AG09309 (cell line): ENCODE measurements at regions not wholly inside any gene's neighbourhood (a gene's known extent, or its start where the extent isn't known, plus 50 kb on each side); places are given as distances from the start of the nearest gene placed in this dataset.

Experiments
- DNase-seq: peaks from one replicate; pipeline ENCODE4 v3.0.0-alpha.2; 2010; ENCODE audit warnings: low read depth
- H3K4me3 ChIP-seq: 2 replicates; pipeline ENCODE4 v1.5.1; 2011; ENCODE audit warnings: mild to moderate bottlenecking, low read depth, low read length, moderate library complexity; ENCODE audit not compliant: control insufficient read depth
- TF ChIP-seq, protein P1 (sequence below): IDR thresholded peaks from 2 replicates; pipeline ENCODE4 v1.5.1; 2011; ENCODE audit warnings: mild to moderate bottlenecking, low read depth, low read length, inconsistent platforms; ENCODE audit not compliant: insufficient read depth, control insufficient read depth; ENCODE audit errors: missing control alignments

DNA sequence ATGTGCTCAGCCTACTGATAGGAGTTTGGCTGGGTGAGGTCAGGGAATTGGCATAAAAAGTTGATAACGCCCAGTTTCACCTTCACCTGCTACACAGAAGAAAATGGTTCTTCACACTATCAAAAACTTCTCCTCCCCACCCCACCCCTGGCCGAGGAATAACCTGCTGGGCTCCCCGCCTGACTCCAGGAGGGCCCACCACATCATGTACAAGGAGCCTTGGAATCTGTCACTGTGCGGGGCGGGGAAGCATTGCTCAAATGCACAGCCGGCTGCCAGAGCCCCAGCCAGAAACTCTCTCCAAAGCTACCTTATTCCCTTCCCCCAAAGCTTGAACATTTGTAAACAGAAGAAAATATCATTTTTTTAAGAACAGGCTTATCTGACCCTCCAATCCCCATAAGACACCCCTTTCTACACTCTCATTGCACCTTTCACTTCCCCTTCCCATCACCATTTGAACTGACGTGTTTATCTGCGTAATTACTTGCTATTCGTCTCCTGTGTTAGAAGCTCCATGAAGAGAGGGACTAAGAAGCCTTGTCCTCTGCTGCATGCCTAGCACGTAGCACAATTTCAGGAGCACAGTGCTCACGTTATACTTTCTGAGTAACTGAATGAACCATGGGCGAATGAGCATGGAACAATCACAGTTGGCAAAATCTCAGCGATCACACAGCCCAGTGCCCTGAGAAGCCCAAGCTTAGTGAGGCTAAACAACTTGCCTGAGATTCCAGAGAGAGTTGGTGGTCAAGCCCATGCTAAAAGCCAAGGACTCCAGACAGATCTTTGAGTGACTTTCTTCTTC, 82.9 kb downstream of the HES1 start:
- H3K4me3 ChIP-seq, result no peak overlapping the region
- no peak for DNase-seq
- TF ChIP-seq, protein P1, sequence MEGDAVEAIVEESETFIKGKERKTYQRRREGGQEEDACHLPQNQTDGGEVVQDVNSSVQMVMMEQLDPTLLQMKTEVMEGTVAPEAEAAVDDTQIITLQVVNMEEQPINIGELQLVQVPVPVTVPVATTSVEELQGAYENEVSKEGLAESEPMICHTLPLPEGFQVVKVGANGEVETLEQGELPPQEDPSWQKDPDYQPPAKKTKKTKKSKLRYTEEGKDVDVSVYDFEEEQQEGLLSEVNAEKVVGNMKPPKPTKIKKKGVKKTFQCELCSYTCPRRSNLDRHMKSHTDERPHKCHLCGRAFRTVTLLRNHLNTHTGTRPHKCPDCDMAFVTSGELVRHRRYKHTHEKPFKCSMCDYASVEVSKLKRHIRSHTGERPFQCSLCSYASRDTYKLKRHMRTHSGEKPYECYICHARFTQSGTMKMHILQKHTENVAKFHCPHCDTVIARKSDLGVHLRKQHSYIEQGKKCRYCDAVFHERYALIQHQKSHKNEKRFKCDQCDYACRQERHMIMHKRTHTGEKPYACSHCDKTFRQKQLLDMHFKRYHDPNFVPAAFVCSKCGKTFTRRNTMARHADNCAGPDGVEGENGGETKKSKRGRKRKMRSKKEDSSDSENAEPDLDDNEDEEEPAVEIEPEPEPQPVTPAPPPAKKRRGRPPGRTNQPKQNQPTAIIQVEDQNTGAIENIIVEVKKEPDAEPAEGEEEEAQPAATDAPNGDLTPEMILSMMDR, result no peak

DNA sequence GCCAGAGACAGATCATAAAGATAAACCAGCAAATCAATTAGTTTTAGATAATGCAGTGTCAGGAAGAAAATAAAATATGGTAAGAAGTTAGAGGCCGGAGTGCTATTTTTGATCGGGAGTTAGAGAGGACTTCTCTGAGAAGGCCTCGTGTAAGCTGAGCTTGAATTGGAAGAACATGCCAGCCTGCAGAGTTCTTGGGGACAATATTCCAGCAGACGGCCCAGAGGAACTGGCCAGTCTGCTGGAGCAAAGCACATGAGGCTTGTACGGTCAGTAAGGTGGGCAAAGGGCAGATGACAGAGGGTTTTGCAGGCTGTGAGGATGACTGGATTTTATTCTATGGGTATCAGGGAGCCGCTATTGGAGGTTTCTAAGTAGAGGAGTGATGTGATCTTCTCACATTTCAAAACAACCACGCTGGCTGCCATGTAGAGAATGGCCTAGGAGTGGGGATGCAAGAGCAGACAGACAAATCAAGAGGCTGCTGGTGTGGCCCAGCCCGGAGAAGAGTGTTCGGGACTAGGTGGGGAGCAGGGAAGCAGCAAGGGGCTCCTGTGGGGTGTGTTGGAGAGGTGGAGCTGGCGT, 84.0 kb downstream of the HES1 start:
- no peak overlapping the region for H3K4me3 ChIP-seq
- TF ChIP-seq, protein P1, result no peak
- DNase-seq, result no peak

DNA sequence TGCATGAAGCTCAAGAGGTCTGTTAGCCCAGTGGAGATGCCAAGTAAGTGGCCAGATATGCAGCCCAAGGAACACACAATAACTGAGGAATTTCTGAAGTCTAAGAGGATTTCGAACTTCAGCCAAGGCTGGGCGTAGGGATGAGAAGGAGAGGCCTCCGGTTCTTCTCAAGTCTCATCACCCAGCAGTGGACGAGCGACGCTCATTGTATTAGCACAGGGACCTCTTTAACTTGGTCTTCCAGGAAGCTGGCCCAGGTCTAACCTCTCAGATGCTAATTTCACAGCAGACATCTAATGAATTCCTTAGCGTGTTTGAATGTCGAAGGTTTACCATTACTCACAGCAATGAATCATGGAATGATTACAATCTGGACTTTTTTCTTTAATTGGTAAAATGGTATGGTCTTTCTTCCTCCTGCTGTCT, 85.0 kb downstream of the HES1 start:
- TF ChIP-seq, protein P1, result no peak
- H3K4me3 ChIP-seq, result no peak overlapping the region
- no peak for DNase-seq

DNA sequence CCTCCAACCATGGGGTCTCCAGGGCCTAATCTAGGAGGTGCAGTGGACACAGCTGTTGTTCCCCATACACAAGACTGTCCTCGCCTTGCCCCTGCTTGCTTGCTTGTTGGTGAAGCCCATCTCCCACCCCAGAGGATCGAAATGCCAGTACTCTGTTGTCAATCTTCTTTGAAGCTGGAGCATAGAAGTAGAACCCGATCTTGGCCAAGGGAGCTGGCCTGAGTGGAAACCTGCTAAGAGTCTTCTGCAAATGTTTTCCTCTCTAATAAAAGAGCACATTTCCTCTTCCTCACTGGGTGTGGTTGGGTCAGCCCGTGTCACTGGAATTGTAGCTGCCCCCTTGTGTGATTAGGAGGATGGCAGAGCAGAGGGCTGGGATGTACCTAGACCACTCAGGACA, 85.4 kb downstream of the HES1 start:
- TF ChIP-seq, protein P1, result no peak
- H3K4me3 ChIP-seq, result no peak overlapping the region
- DNase-seq, result no peak

DNA sequence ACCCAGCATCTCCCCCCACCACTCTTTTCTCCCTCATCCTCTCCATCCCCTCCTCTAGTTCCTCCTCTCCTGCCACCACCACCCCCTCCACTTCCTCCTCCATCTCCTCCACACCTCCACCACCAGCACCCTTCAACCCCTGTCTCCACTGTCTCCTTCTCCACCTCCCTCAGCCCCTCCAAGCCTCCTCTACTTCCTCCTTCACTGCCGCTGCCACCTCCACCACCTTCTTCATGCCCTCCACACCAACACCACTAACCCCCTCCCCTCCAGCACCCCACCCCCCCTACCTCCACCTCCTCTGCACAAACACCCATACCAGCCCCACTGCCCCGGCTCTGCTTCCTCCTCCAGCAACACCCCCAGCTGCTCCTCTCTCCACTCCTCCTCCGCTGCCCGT, 88.0 kb downstream of the HES1 start:
- DNase-seq, result no peak
- TF ChIP-seq, protein P1, result no peak
- H3K4me3 ChIP-seq, result no peak overlapping the region

DNA sequence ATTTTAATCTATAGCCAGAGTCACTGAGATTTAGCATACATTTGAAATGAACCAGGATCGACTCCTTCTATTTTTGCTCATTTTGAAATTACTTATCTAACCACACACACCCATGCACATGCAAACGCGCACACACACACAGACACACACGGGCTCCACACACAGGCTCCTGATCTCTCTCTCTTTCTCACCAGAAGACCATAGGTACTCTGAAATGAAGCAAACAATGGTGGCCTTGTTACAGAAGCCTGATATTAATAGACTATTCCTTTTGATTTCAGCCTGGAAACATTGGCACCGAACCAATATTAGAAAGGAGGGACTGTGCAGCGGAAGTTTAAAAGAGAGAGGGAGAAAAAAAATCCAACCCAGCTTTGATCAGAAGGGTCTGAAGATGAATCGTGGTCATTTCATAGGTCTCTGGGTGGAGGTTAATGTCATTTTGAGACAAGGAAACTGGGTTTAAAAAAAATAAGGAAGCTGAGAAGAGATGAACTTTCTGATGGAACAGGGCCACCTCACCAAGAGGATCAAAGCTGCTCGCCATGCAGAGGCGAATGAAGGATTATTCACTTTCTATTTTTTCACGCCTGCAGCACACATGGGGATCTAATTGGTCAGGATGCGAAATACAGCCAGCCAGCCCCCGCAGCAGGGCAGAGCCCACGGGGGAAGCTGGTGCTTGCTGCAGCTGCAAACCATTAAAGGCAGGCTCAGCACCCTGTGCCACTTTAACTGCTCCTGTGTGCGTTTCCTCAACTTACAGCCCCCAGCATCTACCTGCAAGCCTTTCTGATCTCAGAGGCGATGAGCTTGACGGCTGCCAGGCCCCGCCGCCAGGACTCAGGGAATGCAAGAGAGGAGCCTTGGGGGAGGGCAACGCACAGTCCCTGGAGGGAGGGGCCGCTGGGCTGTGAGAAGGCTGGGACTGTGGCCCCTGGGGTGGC, 88.8 kb downstream of the HES1 start:
- TF ChIP-seq, protein P1, result no peak
- no peak overlapping the region for H3K4me3 ChIP-seq
- DNase-seq, result no peak
